H9 (cell line): ENCODE measurements at regions not wholly inside any gene's neighbourhood (a gene's known extent, or its start where the extent isn't known, plus 50 kb on each side); places are given as distances from the start of the nearest gene placed in this dataset.

ENCODE experiments used
- DNase-seq: peaks from one replicate; pipeline ENCODE4 v3.0.0-alpha.2; 2017
- H2AFZ ChIP-seq: one replicate; pipeline ENCODE4 v1.6.1; 2013; ENCODE audit warnings: mild to moderate bottlenecking, low read length, control low read depth, moderate library complexity
- H2AK5ac ChIP-seq: 2 replicates; pipeline ENCODE4 v1.6.1; 2013; ENCODE audit warnings: low read length, control low read depth, mixed read lengths; ENCODE audit not compliant: insufficient read length
- H2BK120ac ChIP-seq: one replicate; pipeline ENCODE4 v1.6.1; 2013; ENCODE audit warnings: low read depth, mild to moderate bottlenecking, low read length, control low read depth, inconsistent platforms; ENCODE audit not compliant: poor library complexity, severe bottlenecking
- H2BK12ac ChIP-seq: 2 replicates; pipeline ENCODE4 v1.6.1; 2013; ENCODE audit warnings: low read length, control low read depth, mixed read lengths, low read depth; ENCODE audit not compliant: insufficient read length
- H2BK15ac ChIP-seq: 2 replicates; pipeline ENCODE4 v1.6.1; 2013; ENCODE audit warnings: low read depth, low read length, control low read depth
- H2BK20ac ChIP-seq: one replicate; pipeline ENCODE4 v1.6.1; 2013; ENCODE audit warnings: low read depth, mild to moderate bottlenecking, low read length, control low read depth, inconsistent platforms; ENCODE audit not compliant: poor library complexity, severe bottlenecking
- H2BK5ac ChIP-seq: 2 replicates; pipeline ENCODE4 v1.6.1; 2013; ENCODE audit warnings: low read length, control low read depth, mixed read lengths; ENCODE audit not compliant: insufficient read length
- H3K14ac ChIP-seq: 2 replicates; pipeline ENCODE4 v1.6.1; 2013; ENCODE audit warnings: low read length, control low read depth; ENCODE audit not compliant: insufficient read depth
- H3K18ac ChIP-seq: 2 replicates; pipeline ENCODE4 v1.6.1; 2013; ENCODE audit warnings: low read depth, mild to moderate bottlenecking, mixed read lengths, low read length, control low read depth; ENCODE audit not compliant: insufficient read length
- H3K23ac ChIP-seq: 2 replicates; pipeline ENCODE4 v1.6.1; 2013; ENCODE audit warnings: low read length, control low read depth, mixed read lengths, low read depth; ENCODE audit not compliant: insufficient read length
- H3K23me2 ChIP-seq: 2 replicates; pipeline ENCODE4 v1.6.1; 2013; ENCODE audit warnings: low read depth, mild to moderate bottlenecking, mixed read lengths, low read length, control low read depth; ENCODE audit not compliant: insufficient read length, poor library complexity, severe bottlenecking
- H3K27ac ChIP-seq: 2 replicates; pipeline ENCODE4 v1.5.1; 2013; ENCODE audit warnings: low read length, control low read depth, mixed read lengths, low read depth; ENCODE audit not compliant: insufficient read length
- H3K27me3 ChIP-seq: 2 replicates; pipeline ENCODE4 v1.6.1; 2013; ENCODE audit warnings: low read length, control low read depth, inconsistent platforms; ENCODE audit not compliant: insufficient read depth
- H3K4ac ChIP-seq: 2 replicates; pipeline ENCODE4 v1.6.1; 2013; ENCODE audit warnings: low read depth, mild to moderate bottlenecking, control low read depth, inconsistent platforms, low read length, moderate library complexity
- H3K4me1 ChIP-seq: 2 replicates; pipeline ENCODE4 v1.6.1; 2013; ENCODE audit warnings: low read length, control low read depth, inconsistent platforms; ENCODE audit not compliant: insufficient read depth
- H3K4me2 ChIP-seq: 2 replicates; pipeline ENCODE4 v1.6.1; 2013; ENCODE audit warnings: low read length, control low read depth, mixed read lengths; ENCODE audit not compliant: insufficient read length, insufficient read depth
- H3K56ac ChIP-seq: 2 replicates; pipeline ENCODE4 v1.6.1; 2013; ENCODE audit warnings: low read depth, mild to moderate bottlenecking, mixed read lengths, low read length, control low read depth; ENCODE audit not compliant: insufficient read length
- H3K79me1 ChIP-seq: 2 replicates; pipeline ENCODE4 v1.6.1; 2013; ENCODE audit warnings: low read depth, mild to moderate bottlenecking, moderate library complexity, low read length, control low read depth, inconsistent platforms; ENCODE audit not compliant: insufficient read depth, poor library complexity, severe bottlenecking
- H3K79me2 ChIP-seq: 2 replicates; pipeline ENCODE4 v1.6.1; 2013; ENCODE audit warnings: low read length, control low read depth, inconsistent platforms; ENCODE audit not compliant: insufficient read depth
- H3K9ac ChIP-seq: 2 replicates; pipeline ENCODE4 v1.6.1; 2013; ENCODE audit warnings: low read length, control low read depth, mixed read lengths; ENCODE audit not compliant: insufficient read length; ENCODE audit errors: extremely low read depth
- H3K9me3 ChIP-seq: one replicate; pipeline ENCODE4 v1.6.1; 2013; ENCODE audit warnings: low read depth, low read length, inconsistent platforms; ENCODE audit not compliant: control insufficient read depth
- H3T11ph ChIP-seq: one replicate; pipeline ENCODE4 v1.6.1; 2013; ENCODE audit warnings: mild to moderate bottlenecking, low read length, control low read depth, inconsistent platforms
- H4K20me1 ChIP-seq: one replicate; pipeline ENCODE4 v1.6.1; 2013; ENCODE audit not compliant: control insufficient read depth, insufficient read length, insufficient read depth
- H4K5ac ChIP-seq: 2 replicates; pipeline ENCODE4 v1.6.1; 2013; ENCODE audit warnings: low read depth, mild to moderate bottlenecking, mixed read lengths, low read length, control low read depth; ENCODE audit not compliant: insufficient read length
- H4K8ac ChIP-seq: replicated peaks from 2 replicates; pipeline ENCODE4 v1.6.1; 2013; ENCODE audit warnings: low read length, control low read depth, mixed read lengths, low read depth; ENCODE audit not compliant: insufficient read length
- H4K91ac ChIP-seq: 2 replicates; pipeline ENCODE4 v1.6.1; 2013; ENCODE audit warnings: low read depth, mild to moderate bottlenecking, moderate library complexity, mixed read lengths, low read length, control low read depth; ENCODE audit not compliant: insufficient read length
- H3K27ac Mint-ChIP-seq, 3 experiments: 2 replicates in 2 of 3; 3 replicates in 1 of 3; pipeline ENCODE4 v1.8.0; 2020 to 2021; ENCODE audit warnings: mixed read lengths in 3 of 3, mild to moderate bottlenecking in 1 of 3, moderate library complexity in 1 of 3
- H3K27me3 Mint-ChIP-seq: 2 replicates; pipeline ENCODE4 v1.8.0; 2021; ENCODE audit warnings: low read depth, mild to moderate bottlenecking, moderate library complexity, mixed read lengths
- H3K36me3 Mint-ChIP-seq, 3 experiments: 2 replicates in 2 of 3; 3 replicates in 1 of 3; pipeline ENCODE4 v1.8.0; 2020 to 2021; ENCODE audit warnings: low read depth in 3 of 3, mixed read lengths in 3 of 3; ENCODE audit not compliant: insufficient read depth in 1 of 3
- H3K4me1 Mint-ChIP-seq, 2 experiments: 2 replicates each; pipeline ENCODE4 v1.8.0; 2020; ENCODE audit warnings: mixed read lengths in 2 of 2
- H3K4me3 Mint-ChIP-seq, 2 experiments: 2 replicates in 1 of 2; 3 replicates in 1 of 2; pipeline ENCODE4 v1.8.0; 2020 to 2021; ENCODE audit warnings: mild to moderate bottlenecking in 2 of 2, mixed read lengths in 2 of 2, moderate library complexity in 1 of 2
- H3K9me3 Mint-ChIP-seq, 2 experiments: 2 replicates in 1 of 2; 3 replicates in 1 of 2; pipeline ENCODE4 v1.8.0; 2020; ENCODE audit warnings: mild to moderate bottlenecking in 2 of 2, mixed read lengths in 2 of 2, moderate library complexity in 1 of 2
- WGBS: extraction: QIAGEN DNeasy Blood & Tissue Kit; methylation state at CpG from one replicate; pipeline ENCODE4 v1.1.7; 2013; ENCODE audit warnings: missing lambda C conversion rate, low lambda C conversion rate, mixed read lengths; ENCODE audit not compliant: insufficient read length; ENCODE audit errors: extremely low coverage; 5-methylcytosine and 5-hydroxymethylcytosine counted together
- TF ChIP-seq, protein P1 (sequence below): fragments of 200-600 bp; sonication (generic); conservative IDR thresholded peaks from 3 replicates; pipeline ENCODE4 v1.8.0; 2021; ENCODE audit warnings: antibody characterized with exemption, mild to moderate bottlenecking

DNA sequence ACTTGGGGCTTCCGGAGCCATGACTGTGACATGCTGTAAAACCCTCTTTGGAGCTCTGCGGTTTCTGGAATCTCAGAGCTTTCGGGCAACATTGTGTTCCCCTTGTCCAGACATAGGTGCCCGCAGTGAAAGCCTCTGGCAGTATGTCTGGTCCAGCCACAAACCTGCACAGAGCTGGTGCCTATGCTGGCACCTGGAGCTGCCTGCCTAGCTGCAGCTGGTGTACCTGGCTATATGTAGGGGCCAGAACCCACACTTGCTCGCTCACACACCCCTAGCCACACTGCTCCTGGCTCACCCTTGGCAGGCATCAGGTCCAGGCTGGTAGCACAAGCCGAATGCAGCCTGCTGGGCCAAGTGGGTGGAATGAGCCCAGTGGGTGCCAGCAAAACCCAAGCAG is 861.1 kb downstream of the FLRT2 start:
- Histone ChIP-seq H3K79me2 (no peaks in the 10 kb centered on the region), H3T11ph (no peak overlapping the region), H3K14ac (no peak overlapping the region), H2BK12ac (no peak overlapping the region), H4K91ac (no peak overlapping the region), H3K27me3 (no peaks in the 10 kb centered on the region), H3K4ac (no peak overlapping the region), H3K4me2 (no peak overlapping the region), H2BK20ac (no peak overlapping the region), H3K9ac (no peak overlapping the region), H3K79me1 (no peaks in the 10 kb centered on the region), H2BK5ac (no peak overlapping the region), H2BK120ac (no peak overlapping the region), H4K8ac (no peak overlapping the region), H3K56ac (no peak overlapping the region), H4K20me1 (no peaks in the 10 kb centered on the region), H3K4me1 (no peaks in the 10 kb centered on the region), H3K18ac (no peak overlapping the region), H4K5ac (no peak overlapping the region), H2AFZ (no peak overlapping the region), H2AK5ac (no peak overlapping the region), H3K27ac (no peak overlapping the region), H3K9me3 (peaks cover 9% of the 10 kb centered on the region), H3K23ac (no peak overlapping the region), H2BK15ac (no peak overlapping the region), H3K23me2 (no peaks in the 10 kb centered on the region)
- no peak for DNase-seq
- Mint-ChIP-seq H3K4me1 (no peaks in the 10 kb centered on the region), H3K4me3 (no peak overlapping the region), H3K27ac (no peak overlapping the region), H3K27me3 (no peaks in the 10 kb centered on the region), H3K36me3 (peaks cover 3 to 4% (median 3%) of the 10 kb centered on the region in 3 experiments; a peak in 5 of 7 replicates), H3K9me3 (peaks cover 7 to 8% of the 10 kb centered on the region in 2 experiments; a peak in 4 of 5 replicates)
- TF ChIP-seq, protein P1, sequence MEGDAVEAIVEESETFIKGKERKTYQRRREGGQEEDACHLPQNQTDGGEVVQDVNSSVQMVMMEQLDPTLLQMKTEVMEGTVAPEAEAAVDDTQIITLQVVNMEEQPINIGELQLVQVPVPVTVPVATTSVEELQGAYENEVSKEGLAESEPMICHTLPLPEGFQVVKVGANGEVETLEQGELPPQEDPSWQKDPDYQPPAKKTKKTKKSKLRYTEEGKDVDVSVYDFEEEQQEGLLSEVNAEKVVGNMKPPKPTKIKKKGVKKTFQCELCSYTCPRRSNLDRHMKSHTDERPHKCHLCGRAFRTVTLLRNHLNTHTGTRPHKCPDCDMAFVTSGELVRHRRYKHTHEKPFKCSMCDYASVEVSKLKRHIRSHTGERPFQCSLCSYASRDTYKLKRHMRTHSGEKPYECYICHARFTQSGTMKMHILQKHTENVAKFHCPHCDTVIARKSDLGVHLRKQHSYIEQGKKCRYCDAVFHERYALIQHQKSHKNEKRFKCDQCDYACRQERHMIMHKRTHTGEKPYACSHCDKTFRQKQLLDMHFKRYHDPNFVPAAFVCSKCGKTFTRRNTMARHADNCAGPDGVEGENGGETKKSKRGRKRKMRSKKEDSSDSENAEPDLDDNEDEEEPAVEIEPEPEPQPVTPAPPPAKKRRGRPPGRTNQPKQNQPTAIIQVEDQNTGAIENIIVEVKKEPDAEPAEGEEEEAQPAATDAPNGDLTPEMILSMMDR = no peak
- WGBS = no CpG with 5 or more reads among the region's 6 CpGs
